ENCODE measurements at regions not wholly inside any gene's neighbourhood (a gene's known extent, or its start where the extent isn't known, plus 50 kb on each side); places are given as distances from the start of the nearest gene placed in this dataset.

- DNase-seq, result no peak
Observed at GRCh38 chr13:43985422-43986072, 105.8 kb downstream of the LACC1 start.

GRCh38 chr13:43986421-43986981 lies 106.8 kb downstream of the LACC1 start:
- DNase-seq, result no peak

GRCh38 chr13:43988302-43988701 lies 108.6 kb downstream of the LACC1 start:
- no peak for DNase-seq

- no peak for DNase-seq
Observed at GRCh38 chr13:43990021-43990420, 110.3 kb downstream of the LACC1 start.

- no peak for DNase-seq
Observed at GRCh38 chr13:43990829-43991228, 111.1 kb downstream of the LACC1 start.

GRCh38 chr13:43991773-43992201 lies 112.1 kb downstream of the LACC1 start:
- peak; percentile 15 for DNase-seq

GRCh38 chr13:43992211-43992610 lies 112.5 kb downstream of the LACC1 start:
- DNase-seq, result no peak

GRCh38 chr13:43994999-43995859 lies 115.5 kb downstream of the LACC1 start:
- DNase-seq, result no peak

- no peak for DNase-seq
Observed at GRCh38 chr13:43996221-43996620, 116.5 kb downstream of the LACC1 start.

GRCh38 chr13:44003481-44003880 lies 123.8 kb downstream of the LACC1 start:
- no peak for DNase-seq

- no peak for DNase-seq
Observed at GRCh38 chr13:44004878-44005277, 125.2 kb downstream of the LACC1 start.

- DNase-seq, result no peak
Observed at GRCh38 chr13:44007451-44007850, 127.7 kb downstream of the LACC1 start.

- DNase-seq, result no peak
Observed at GRCh38 chr13:44011036-44011435, 131.3 kb downstream of the LACC1 start.

- no peak for DNase-seq
Observed at GRCh38 chr13:44012910-44013757, 133.4 kb downstream of the LACC1 start.

- no peak for DNase-seq
Observed at GRCh38 chr13:44013758-44014291, 134.1 kb downstream of the LACC1 start.

- DNase-seq, result no peak
Observed at GRCh38 chr13:44014501-44014900, 134.8 kb downstream of the LACC1 start.

GRCh38 chr13:44015118-44015517 lies 135.4 kb downstream of the LACC1 start:
- DNase-seq, result no peak

GRCh38 chr13:44015811-44016210 lies 136.1 kb downstream of the LACC1 start:
- DNase-seq, result no peak

GRCh38 chr13:44017756-44018309 lies 138.1 kb downstream of the LACC1 start:
- DNase-seq, result peak; percentile 26

- DNase-seq, result no peak
Observed at GRCh38 chr13:44019651-44020050, 139.9 kb downstream of the LACC1 start.

GRCh38 chr13:44021422-44021821 lies 141.7 kb downstream of the LACC1 start:
- DNase-seq, result no peak

- DNase-seq, result no peak
Observed at GRCh38 chr13:44022196-44022595, 142.5 kb downstream of the LACC1 start.

Data from hematopoietic multipotent progenitor cell treated with erythropoietin and hydrocortisone succinate and interleukin-3 and kit ligand, for 4 days (in vitro differentiated cells).